ENCODE measurements at regions not wholly inside any gene's neighbourhood (a gene's known extent, or its start where the extent isn't known, plus 50 kb on each side); places are given as distances from the start of the nearest gene placed in this dataset.

GRCh38 chr2:120791243-120791961 lies 55.7 kb downstream of the GLI2 start:
- no peaks in the 10 kb centered on the region for H3K79me2 ChIP-seq
- no peak overlapping the region for H3K4me3 ChIP-seq (ENCODE audit: low read depth, low read length)
- no peaks in the 10 kb centered on the region for H3K27me3 ChIP-seq (ENCODE audit: control insufficient read depth, insufficient read depth, low read length)
- no peak overlapping the region for H3K4me2 ChIP-seq (ENCODE audit: low read length)
- no peak overlapping the region for H3K27ac ChIP-seq
- H3K4me1 ChIP-seq, result no peaks in the 10 kb centered on the region
- no peaks in the 10 kb centered on the region for H3K9me3 ChIP-seq (ENCODE audit: control insufficient read depth, low read length)
- no peak for TF ChIP-seq CTCF (IDR thresholded peaks at IDR 0.05)
- no peak overlapping the region for H3K9ac ChIP-seq
- no peak overlapping the region for H2AFZ ChIP-seq
- no peaks in the 10 kb centered on the region for H3K36me3 ChIP-seq (ENCODE audit: control insufficient read depth, insufficient read depth, low read length)

- no peak overlapping the region for H3K27ac ChIP-seq
- no peaks in the 10 kb centered on the region for H3K36me3 ChIP-seq (ENCODE audit: control insufficient read depth, insufficient read depth, low read length)
- no peak overlapping the region for H3K9ac ChIP-seq
- no peaks in the 10 kb centered on the region for H3K4me1 ChIP-seq
- no peaks in the 10 kb centered on the region for H3K9me3 ChIP-seq (ENCODE audit: control insufficient read depth, low read length)
- H3K79me2 ChIP-seq, result no peaks in the 10 kb centered on the region
- H3K27me3 ChIP-seq (ENCODE audit: control insufficient read depth, insufficient read depth, low read length), result no peaks in the 10 kb centered on the region
- no peak overlapping the region for H2AFZ ChIP-seq
- H3K4me3 ChIP-seq (ENCODE audit: low read depth, low read length), result no peak overlapping the region
- TF ChIP-seq CTCF (IDR thresholded peaks at IDR 0.05), result no peak
- no peak overlapping the region for H3K4me2 ChIP-seq (ENCODE audit: low read length)
These were observed 56.3 kb downstream of the GLI2 start for GRCh38 chr2:120791962-120792297.

- no peak overlapping the region for H2AFZ ChIP-seq
- H3K27ac ChIP-seq, result no peak overlapping the region
- TF ChIP-seq CTCF (IDR thresholded peaks at IDR 0.05), result no peak
These were observed 58.2 kb downstream of the GLI2 start for GRCh38 chr2:120793682-120794403.

GRCh38 chr2:120794716-120795115 lies 59.0 kb downstream of the GLI2 start:
- Histone ChIP-seq H3K27ac (no peak overlapping the region), H2AFZ (no peak overlapping the region), H3K9me3 (ENCODE audit: control insufficient read depth, low read length) (no peaks in the 10 kb centered on the region), H3K4me1 (no peaks in the 10 kb centered on the region), H3K4me2 (ENCODE audit: low read length) (no peak overlapping the region), H3K79me2 (no peaks in the 10 kb centered on the region), H3K9ac (no peak overlapping the region), H3K4me3 (ENCODE audit: low read depth, low read length) (no peak overlapping the region), H3K27me3 (ENCODE audit: control insufficient read depth, insufficient read depth, low read length) (no peaks in the 10 kb centered on the region), H3K36me3 (ENCODE audit: control insufficient read depth, insufficient read depth, low read length) (no peaks in the 10 kb centered on the region)
- TF ChIP-seq CTCF (IDR thresholded peaks at IDR 0.05), result no peak

More at GRCh38 chr2:120793682-120794403, 58.2 kb downstream of the GLI2 start:
- Histone ChIP-seq H3K27me3 (ENCODE audit: control insufficient read depth, insufficient read depth, low read length) (no peaks in the 10 kb centered on the region), H3K4me1 (no peaks in the 10 kb centered on the region), H3K9ac (no peak overlapping the region), H3K4me2 (ENCODE audit: low read length) (no peak overlapping the region), H3K4me3 (ENCODE audit: low read depth, low read length) (no peak overlapping the region), H3K79me2 (no peaks in the 10 kb centered on the region), H3K36me3 (ENCODE audit: control insufficient read depth, insufficient read depth, low read length) (no peaks in the 10 kb centered on the region), H3K9me3 (ENCODE audit: control insufficient read depth, low read length) (no peaks in the 10 kb centered on the region)

All from parathyroid adenoma (tissue), 2 donors.